NCI-H1092 treated with DMSO at 0.1 percent for 48 hours (cell line): ENCODE measurements at regions not wholly inside any gene's neighbourhood (a gene's known extent, or its start where the extent isn't known, plus 50 kb on each side); places are given as distances from the start of the nearest gene placed in this dataset.
"Not testable (repeated sequence)": the region's sequence is repeated elsewhere in the genome, so short reads cannot be mapped to it uniquely, and the experiment has no call there.

Experiments used
- DNase-seq: peaks from one replicate; lab custom pipeline; 2025; lab: John Stamatoyannopoulos, UW

DNA sequence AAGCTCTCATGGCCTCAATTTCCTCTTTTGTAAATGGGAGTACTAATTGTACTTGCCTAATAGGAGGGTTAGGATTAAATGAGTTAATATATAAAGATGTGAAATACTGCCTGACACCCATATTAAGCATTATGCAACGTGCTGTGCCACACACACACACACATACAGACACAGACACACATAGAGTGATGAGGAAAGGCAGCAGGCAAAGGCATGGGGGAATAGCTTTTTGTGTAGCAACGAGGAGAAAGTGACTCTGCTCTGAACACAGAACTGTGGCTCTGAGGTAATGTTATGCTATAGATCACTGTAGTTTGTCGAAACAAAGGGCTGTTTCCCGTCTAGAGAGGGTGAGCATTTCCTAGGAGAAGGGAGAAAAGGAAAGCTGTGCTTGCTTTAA, 233.3 kb upstream of the SLCO3A1 start:
- DNase-seq = no peak

DNA sequence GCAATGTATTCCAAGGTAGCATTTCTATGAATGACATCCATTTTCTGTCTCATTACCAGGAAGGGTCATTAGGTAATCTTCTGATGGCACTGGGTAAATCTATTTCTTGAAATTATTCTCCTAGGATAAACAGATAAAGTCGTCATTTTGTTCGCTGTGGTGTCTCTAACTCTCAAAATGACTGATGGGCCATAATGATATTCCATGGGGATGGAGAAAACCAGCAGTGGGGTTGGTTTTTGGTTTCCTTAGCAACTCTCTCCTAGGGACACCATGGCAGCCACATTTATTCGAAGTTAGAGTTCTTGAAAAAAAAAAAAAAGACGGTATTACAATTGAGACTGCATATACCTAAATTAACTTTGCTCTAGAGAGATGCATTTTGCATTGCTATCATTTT, 231.3 kb upstream of the SLCO3A1 start:
- no peak for DNase-seq

DNA sequence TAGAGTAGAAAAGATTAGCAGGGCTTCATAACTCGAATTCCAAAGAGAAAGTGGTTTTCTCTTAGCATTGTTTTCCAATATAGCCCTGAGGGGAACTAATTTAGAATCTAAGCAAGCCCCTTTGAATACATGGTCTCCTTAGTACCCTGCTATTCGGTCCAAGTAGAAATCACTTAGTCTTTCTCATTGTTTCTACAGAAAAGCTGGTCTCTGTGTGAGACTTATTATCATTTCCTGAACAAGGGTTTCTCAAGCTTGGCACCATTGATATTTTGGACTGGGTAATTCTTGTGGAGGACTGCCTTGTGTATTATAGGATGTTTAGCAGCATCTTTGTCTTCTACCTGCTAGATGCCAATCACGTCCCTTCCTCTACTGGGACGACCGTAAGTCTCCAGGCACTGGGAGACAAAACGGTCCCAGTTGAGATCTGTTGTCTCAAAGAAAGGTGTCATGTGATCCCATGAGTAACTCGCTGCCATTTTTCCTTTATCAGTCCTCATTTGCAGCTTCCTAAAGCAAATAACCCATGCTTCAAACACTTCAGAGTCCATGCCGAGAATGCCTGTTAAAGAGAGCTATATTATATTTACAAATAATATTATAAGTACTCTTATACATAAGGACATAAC, 230.7 kb upstream of the SLCO3A1 start:
- DNase-seq = no peak

DNA sequence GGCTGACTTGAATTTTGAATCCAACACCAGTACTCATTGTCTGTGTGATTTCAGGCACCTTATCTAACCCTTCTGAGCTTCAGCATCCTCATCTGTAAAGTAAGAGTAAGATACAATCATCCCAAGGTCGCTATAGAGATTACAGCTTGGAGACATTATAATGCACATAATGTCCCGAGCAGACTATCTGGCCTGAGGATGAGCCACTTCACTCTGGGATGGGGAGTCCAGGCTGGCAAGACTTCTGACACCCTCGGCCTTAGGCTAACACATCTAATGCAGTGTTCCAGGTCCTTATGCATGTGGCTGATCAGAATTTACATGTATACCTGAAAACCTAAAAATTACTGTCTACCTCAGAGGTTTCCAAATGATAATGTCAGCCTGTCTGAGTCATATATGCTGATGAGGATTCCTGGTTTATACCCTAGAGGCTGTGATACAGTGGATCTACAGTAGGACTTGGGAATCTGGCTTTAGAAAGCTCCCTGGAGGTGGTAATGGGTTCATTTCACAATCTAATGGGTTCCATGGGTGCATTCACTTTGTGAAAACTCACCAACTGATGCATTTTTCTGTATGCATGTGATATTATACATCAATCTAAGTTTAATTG, 229.0 kb upstream of the SLCO3A1 start:
- DNase-seq = no peak

DNA sequence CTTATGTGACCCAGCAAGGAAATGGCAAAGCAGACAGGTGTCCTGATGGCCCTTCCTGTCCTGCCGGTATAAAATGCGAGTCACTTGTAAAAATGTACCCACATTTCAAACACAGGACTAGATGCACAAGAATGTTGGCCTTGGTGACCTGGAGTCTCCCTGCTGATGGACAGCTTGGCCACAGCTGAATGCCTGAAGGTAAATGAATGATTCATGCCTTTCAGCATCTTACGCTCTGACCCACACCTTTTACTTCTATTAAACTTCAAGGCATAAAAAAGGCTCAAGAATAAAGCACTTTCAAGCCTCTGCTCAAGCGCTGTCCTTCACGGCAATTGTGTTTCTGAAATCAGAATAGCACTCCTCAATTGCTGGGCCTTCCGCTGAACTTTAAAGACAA, 228.0 kb upstream of the SLCO3A1 start:
- no peak for DNase-seq

DNA sequence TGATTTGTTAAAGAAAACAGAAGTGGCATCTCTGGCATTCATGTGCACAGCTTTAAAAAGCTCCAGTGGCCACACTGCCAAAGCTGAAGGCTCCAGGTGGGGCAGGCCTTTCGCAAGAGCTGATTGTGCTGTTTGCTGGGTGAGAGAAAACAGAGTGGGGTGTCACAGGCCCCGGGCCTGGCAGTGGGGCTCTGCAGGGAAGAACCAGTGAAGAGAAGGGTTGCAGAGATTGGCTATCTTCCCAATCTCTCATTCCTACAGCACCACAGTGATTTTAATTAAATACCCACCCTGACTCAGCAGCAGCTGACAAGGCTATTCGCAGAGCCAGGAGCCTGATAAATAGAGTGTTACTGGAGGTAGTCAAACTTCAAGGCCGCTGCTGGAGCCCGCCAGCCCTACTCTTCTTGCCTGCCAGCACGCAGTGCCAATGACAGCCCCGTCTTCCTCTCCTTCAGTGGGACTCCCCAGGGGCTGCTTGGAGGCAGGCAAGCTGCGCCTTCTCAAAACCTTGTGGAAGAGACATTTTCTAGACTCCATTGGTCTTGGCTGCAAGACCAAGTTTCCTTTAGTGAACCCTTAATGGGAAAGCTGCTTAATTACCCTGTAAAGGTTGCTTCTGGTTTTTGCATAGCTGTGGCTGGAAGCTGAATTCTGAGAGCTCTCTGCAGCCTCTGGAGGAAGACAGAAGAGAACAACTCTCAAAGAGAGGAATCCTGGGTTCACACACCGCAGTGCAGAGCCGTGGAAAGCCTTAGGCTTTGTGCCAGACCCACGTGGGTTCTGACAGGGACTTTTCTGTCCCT, 225.8 kb upstream of the SLCO3A1 start:
- no peak for DNase-seq

DNA sequence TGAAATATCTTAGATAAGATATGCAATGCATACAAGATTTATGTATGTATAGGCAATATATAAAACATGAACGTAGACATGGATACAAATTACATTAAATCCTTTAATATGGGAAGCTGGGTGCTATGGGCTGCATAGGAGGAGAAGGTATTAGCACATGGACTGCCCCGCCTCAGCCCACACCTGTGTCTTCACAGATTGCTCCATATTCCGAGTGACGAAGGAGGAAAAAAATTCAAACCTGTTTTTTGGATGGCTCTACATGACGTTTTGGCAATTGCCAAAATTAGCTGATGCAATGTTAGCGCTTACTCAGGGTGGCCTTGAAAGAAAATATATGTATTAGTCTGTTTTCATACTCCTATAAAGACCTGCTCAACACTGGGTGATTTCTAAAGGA, 223.4 kb upstream of the SLCO3A1 start:
- no peak for DNase-seq

DNA sequence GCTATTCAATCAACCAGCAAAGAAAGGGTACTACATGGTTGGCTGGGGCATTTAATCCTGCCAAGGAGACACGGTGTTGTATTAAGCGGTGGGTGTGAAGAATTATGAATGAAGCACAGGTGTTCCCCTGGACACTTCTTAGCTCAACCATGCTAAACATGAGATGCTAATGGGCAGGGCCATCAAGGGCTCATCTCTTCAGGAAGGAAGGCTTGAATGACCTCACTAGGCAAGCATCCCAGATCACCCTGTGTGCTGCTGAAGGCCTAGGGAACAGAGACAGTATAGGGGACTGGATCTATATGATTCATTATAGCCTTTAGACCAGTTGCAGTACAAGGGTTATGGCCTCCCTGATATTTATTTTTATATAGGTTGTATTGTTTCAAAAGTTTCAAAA, 221.3 kb upstream of the SLCO3A1 start:
- DNase-seq = no peak

DNA sequence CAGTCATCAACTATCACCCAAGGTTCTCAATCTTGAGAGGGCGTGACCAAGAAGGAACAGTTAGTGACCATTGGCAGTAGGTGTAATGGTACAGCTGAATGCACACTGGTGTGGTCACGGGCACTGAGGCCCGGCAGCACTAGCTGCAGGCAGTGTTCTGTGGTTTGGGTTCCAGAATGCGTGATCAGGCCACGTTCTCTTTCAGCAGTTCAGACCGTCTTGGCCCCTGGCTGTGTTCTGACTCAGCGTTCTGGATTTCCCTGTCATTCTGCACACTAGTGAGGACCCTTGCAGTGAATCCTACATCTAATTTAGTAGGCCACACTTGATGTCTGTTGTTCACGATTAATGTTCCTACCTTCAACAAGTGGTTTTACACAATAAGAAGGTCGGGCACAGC, 220.5 kb upstream of the SLCO3A1 start:
- no peak for DNase-seq

DNA sequence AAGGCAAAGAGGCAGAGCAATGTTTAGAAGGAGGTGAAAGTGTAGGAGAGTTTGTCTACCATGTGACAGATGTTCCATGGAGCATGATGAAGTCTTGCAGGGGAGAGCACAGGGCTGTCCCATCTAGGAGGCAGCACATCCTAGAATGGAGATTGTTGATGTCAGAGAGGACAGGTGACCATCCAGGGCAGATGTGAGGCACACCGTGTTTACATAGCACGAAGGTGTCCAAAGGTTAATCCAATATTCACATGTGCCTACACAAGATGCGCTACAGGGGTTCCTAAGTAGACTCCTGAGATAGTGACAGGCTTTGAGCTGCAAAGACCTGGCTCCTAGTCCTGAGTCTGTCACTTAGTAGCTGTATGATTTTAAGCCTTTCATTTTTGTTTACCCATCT, 219.3 kb upstream of the SLCO3A1 start:
- DNase-seq = no peak

DNA sequence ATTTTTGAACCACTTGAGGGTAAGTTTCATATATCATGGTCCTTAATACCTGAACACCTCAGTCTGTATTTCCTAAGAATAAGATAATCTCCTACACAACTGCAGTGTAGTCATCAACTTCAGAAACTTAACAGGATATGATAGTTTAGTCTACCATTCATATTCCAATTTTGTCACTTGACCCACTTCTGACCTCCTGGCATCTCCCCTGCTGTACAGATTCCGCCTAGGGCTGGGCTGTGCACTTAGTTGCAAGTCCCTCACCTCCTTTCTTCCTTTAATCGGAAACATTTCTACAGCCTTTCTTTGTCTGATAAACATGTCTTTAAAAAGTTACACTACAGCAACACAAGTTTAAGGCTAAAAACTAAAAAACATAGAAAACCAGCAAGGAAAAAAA, 218.4 kb upstream of the SLCO3A1 start:
- DNase-seq = no peak

DNA sequence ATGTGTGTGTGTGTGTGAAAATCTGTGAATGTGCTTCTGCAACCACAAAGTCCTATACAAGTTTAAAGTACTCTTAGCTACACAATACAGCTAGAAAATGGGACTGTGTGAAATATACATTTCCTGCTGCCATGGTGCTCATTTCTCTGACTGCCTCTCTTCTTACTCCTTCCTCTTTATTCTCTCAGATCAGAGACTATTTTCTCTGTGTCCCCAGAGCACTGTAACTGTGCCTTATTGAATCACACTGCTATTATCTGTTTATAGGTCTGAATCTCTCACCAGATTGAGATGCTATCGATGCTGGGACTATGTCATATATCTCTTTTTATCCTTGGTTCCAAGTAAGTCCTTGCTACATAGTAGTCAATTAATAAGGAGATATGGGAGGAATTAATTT, 217.9 kb upstream of the SLCO3A1 start:
- no peak for DNase-seq

DNA sequence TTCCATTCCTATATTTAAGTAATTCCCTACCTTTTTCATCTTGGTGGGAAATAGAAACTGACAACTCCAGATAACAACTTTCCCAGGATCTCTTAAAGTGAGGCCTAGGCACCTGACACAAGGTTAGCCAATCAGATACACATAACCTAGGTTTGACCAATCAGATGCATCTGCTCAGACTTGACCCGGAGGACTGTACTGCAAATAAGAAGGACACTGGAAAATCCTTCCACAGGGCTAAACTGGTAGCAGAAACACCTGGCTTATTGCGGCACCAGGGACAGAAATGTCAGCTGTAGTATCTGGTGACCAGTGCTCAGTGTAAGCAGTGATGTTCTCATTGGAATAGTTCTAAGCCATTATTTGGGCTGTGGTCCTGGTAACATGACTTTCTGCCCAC, 204.5 kb upstream of the SLCO3A1 start:
- DNase-seq = no peak

DNA sequence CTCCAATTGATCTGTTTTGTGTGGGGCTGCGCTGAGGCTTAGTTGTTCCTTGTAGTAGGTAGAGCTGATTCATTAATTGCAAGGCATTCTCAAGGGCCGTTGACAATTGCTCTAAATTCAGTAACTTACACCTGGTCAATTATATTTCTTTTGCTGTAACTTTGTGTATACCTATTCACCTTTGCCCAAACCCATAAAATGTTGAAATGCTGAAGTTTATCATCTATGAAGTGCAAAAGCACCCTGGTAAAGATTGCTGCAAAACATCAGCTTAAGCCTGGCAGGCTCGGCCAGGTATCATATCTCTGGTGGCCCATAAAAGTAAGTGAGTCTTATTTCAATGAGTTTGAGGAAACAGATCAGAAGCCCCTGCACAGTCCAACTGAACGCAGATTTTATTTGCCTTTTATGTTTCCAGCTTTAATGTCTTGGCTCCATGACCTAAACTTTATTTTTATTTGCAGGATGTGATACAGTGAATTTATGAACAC, 203.6 kb upstream of the SLCO3A1 start:
- DNase-seq = no peak

DNA sequence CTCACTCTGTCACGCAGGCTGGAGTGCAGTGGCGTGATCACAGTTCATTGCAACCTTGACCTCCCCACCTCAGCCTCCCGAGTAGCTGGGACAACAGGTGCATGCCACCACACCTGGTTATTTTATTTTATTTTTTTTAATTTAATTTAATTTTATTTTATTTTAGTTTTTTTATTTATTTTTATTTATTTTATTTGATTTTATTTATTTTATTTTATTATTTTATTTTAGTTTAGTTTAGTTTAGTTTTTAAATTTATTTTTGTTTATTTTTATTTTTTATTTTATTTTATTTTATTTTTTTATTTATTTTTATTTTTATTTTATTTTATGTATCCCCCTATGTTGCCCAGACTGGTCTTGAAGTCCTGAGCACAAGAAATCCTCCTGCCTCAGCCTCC, 202.3 kb upstream of the SLCO3A1 start:
- no peak for DNase-seq

DNA sequence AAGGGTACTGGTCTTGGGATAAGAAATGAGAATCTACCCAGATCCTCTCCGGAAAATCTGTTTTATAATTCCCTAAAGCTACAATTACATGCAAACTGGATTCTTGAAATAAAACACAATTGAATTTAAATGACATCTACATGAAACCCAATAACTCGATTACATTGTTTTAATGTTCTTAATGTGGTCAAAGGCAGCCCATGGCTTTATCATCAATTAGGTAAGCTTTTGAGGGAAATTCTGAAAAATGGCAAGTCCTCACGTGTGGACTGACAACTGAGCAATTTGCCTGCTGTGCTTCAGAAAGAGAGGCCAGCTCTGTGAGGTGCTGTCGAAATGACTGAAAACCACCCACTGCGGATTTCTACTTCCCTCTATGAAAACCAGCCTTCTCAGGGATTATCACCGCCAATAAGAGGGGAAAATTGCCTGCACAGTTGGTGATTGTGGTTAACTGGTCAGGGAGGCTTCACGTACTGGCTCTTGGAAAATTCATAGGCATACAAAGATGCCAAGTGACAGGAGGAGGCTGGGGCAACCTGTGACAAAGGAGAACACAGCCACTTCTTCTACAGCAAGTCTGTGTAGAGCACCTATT, 200.8 kb upstream of the SLCO3A1 start:
- no peak for DNase-seq

DNA sequence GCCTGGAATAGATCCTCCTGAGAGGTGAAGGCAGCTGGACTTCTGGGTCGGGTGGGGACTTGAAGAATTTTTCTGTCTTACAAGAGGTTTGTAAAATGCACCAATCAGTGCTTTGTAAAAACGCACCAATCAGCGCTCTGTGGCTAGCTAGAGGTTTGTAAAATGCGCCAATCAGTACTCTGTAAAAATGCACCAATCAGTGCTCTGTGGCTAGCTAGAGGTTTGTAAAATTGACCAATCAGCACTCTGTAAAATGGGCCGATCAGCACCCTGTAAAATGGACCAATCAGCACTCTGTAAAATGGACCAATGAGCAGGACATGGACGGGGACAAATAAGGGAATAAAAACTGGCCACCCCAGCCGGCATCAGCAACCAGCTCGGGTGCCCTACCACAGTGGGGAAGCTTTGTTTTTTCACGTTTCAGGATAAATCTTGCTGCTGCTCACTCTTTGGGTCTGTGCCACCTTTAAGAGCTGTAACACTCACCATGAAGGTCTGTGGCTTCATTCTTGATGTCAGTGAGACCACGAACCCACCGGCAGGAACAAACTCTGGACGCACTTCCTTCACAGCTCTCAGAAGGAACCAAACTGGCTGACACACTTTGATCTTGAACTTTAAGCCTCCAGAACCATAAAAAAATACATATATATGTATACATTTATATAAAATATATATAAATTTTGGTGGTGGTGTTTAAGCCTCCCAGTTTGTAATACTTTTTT, 197.8 kb upstream of the SLCO3A1 start:
- DNase-seq = not testable (repeated sequence)

DNA sequence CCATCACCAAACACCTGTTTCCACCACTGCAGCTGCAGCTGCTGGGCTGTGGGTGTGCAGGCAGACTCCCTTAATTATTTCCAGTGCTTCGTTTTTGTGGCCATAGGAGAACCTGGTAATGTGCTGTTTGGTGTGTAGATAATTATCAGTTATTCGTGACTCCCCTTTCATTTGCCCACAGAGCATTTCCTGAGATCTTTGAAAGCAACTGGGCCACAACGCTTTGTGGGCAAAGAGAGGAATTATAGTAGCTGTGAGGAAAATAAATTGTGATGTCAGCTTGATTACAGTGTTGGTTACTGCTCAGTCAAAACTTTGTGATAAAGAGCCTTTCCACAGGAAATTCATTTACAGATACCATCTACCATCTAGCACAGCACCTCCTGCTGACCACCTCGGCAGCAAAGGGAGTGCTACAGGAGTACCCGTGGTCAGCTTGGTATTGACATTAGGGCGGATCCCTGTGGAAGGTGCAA, 193.3 kb upstream of the SLCO3A1 start:
- no peak for DNase-seq

DNA sequence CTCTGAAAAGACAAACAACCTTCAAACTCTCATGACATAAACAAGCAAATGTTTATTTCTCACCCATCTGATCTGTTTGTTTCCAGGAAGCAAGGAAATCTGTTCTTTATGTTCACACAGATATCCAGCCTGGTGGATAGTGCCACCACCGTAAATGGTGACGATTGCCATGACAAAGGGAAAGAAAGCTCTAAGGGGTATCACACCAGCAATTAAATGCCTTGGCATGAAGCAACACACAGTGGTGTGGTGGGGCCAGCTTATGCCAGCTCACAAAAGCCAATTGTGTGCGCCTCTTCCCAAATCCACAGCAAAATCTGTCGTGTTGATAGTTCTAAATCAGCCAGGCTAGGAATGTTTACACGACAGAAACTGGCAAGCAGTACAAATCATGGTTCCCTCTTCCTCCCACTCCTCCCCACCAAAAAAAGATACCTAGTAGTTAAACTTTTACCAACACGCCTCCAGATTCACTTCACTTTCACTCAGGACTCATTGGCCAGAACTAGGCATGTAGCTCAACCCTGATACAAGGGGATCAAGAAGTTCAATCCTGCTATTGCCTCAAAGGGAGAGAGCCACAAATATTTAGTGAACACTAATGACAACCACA, 189.2 kb upstream of the SLCO3A1 start:
- DNase-seq = no peak

DNA sequence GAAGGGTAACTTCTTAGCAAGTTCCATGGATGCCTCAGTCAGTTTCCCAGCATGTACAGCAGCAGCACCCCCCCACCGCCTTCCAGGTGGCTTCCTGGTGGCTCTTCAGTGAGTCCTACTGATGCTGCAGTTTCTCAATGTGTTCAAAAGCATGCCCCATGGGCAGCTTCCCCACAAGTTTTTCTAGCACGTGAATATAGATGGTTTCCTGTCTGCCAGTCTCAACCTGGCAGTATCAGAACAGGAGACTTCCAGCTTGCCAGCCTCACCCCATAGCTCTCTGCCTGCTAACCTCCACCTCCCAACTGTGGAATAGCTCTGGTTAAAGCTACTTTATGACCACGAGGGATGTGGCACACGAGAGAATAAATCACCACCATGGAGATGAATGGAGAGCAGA, 188.3 kb upstream of the SLCO3A1 start:
- no peak for DNase-seq

DNA sequence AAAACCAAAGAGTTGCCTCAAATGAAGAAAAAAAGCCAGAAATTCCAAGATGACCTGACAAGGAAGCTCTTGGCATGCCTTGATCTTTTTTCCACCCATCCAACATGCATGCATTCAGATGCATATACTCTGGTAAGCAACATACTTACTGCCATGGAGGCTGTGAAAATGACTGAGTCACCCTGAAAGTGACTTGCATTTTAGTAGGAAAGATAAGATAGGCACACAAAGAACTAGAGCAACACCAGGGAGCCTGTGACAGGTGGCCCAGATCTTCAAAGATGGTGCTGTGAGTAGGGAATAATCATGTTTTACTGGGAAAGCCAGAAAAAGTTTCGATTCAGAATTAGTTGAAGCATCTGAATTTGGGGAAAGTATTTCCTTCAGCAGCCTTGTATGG, 185.1 kb upstream of the SLCO3A1 start:
- DNase-seq = no peak

DNA sequence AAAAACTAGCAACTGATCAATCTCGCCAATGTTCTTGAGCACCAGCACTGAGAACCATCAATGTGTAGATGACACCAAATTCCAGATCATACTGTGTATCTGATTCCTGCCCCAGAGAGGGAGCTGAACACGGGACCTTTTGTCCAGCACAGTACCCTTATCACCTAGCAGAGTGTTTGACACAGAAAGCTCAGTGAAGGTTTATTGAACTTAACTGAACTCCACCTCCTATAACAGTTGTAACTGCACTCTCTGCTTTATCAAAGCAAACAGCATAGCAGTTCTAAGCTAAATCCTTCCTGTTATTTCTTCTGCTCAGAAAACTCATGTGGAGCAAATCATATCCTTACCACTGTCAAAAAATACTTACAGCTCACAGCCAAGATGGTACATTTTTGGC, 183.4 kb upstream of the SLCO3A1 start:
- no peak for DNase-seq
